ENCODE measurements at regions not wholly inside any gene's neighbourhood (a gene's known extent, or its start where the extent isn't known, plus 50 kb on each side); places are given as distances from the start of the nearest gene placed in this dataset.
A peak's percentile ranks its signal among the peaks of the same experiment; 100 is the strongest.

DNA sequence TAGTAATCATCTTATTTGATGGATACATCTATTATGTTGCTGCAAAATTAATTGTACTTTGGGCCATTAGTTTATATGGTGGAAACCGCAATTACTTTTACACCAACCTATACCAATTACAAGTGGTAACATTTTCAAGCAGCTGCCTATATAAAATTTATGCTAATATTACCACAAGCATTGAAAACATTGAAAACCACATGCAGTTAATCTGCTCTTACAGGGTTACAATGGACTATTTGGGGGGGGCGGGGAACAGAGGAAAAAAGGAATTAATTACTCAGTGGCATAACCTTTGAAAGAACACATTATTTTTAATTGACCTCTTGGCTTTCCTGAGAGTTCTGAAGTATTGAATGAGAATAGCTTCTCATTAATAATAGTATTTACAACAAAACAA, 1793.2 kb downstream of the NCAM2 start:
- TF ChIP-seq, protein P1, sequence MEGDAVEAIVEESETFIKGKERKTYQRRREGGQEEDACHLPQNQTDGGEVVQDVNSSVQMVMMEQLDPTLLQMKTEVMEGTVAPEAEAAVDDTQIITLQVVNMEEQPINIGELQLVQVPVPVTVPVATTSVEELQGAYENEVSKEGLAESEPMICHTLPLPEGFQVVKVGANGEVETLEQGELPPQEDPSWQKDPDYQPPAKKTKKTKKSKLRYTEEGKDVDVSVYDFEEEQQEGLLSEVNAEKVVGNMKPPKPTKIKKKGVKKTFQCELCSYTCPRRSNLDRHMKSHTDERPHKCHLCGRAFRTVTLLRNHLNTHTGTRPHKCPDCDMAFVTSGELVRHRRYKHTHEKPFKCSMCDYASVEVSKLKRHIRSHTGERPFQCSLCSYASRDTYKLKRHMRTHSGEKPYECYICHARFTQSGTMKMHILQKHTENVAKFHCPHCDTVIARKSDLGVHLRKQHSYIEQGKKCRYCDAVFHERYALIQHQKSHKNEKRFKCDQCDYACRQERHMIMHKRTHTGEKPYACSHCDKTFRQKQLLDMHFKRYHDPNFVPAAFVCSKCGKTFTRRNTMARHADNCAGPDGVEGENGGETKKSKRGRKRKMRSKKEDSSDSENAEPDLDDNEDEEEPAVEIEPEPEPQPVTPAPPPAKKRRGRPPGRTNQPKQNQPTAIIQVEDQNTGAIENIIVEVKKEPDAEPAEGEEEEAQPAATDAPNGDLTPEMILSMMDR (IDR thresholded peaks at IDR 0.05; ENCODE audit: low read depth, low read length, missing control alignments), result no peak
- in situ Hi-C loops (cut with HindIII; ENCODE audit: low pct_ligation_motif_present, low sequenced_read_pairs), result no loop called here
- no peak for DNase-seq

DNA sequence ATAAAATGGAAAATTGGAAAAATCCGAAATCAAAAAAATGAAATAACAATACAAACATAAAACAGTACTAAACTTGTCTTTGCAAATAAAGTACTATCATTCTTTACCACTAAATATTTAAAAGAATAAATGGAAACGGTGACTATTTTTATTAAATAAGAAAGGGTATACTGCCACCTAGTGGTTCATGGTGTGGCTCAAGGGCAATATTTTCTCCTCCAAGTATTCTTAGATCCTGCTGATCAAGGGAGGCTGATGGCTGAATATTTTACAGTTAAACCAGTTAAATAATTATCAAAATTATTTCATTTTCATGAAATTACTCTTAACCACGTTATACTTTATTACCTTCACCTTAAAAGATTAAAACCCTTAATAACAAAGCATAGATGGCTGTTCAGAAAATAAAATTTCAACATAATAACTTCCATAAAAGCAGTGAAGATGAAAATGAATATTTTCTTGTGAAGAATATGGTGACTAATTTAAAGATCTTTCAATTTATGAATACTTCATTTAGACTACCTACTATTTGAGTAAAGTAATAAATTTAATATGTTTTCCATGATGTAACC, 1793.9 kb downstream of the NCAM2 start:
- peak; percentile 24 for DNase-seq
- Histone ChIP-seq H3K36me3 (replicated peaks) (no peaks in the 10 kb centered on the region), H3K27ac (no peak overlapping the region), H3K27me3 (replicated peaks) (no peaks in the 10 kb centered on the region), H3K4me3 (ENCODE audit: low read depth, low read length) (no peak overlapping the region)
- in situ Hi-C loops (cut with HindIII; ENCODE audit: low pct_ligation_motif_present, low sequenced_read_pairs), result no loop called here
- TF ChIP-seq, protein P1 (IDR thresholded peaks at IDR 0.05; ENCODE audit: low read depth, low read length, missing control alignments), result peak; percentile 61

More for the DNA sequence above, 1793.2 kb downstream of the NCAM2 start:
- Histone ChIP-seq H3K27me3 (replicated peaks) (no peaks in the 10 kb centered on the region), H3K4me3 (ENCODE audit: low read depth, low read length) (no peak overlapping the region), H3K27ac (no peak overlapping the region), H3K36me3 (replicated peaks) (no peaks in the 10 kb centered on the region)

DNA sequence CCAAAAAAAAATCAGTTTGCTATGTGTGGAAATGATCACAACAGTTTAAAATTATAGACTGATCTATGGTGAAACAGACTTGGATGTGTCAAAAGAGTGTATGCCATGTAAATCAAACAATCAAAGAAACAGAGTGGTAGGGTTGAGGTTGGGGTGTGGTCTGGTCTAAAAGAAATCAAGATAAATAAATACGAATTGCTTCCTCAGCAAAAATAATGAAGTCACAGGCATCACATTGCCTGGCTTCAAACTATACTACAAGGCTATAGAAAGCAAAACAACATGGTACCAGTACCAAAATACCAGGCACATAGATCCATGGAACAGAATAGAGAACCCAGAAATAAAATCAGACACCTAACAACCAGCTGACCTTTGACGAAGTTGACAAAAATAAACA, 1796.9 kb downstream of the NCAM2 start:
- no peak for DNase-seq
- no peak overlapping the region for H3K4me3 ChIP-seq (ENCODE audit: low read depth, low read length)
- no peaks in the 10 kb centered on the region for H3K36me3 ChIP-seq (replicated peaks)
- no peaks in the 10 kb centered on the region for H3K27me3 ChIP-seq (replicated peaks)
- TF ChIP-seq, protein P1 (IDR thresholded peaks at IDR 0.05; ENCODE audit: low read depth, low read length, missing control alignments), result no peak
- no peak overlapping the region for H3K27ac ChIP-seq
- in situ Hi-C loops (cut with HindIII; ENCODE audit: low pct_ligation_motif_present, low sequenced_read_pairs), result no loop called here

DNA sequence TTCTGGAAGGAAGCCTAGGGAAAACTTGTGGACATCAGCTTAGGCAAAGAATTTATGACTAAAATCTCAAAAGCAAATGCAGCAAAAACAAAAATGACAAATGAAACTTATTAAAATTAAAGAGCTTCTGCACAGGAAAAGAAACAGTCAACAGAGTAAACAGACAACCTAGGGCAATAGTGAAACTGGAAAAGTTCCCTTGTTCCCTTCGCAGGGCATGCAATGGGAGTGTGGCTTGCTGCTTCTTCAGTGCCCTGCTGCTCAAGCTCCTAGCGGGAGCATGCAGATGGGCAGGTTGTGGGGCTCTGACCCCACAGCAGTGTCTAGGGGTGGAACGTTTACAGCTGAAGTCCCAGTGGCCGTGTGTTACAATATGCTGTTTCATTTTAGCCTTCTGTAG, 1797.4 kb downstream of the NCAM2 start:
- TF ChIP-seq, protein P1 (IDR thresholded peaks at IDR 0.05; ENCODE audit: low read depth, low read length, missing control alignments), result no peak
- in situ Hi-C loops (cut with HindIII; ENCODE audit: low pct_ligation_motif_present, low sequenced_read_pairs), result no loop called here

DNA sequence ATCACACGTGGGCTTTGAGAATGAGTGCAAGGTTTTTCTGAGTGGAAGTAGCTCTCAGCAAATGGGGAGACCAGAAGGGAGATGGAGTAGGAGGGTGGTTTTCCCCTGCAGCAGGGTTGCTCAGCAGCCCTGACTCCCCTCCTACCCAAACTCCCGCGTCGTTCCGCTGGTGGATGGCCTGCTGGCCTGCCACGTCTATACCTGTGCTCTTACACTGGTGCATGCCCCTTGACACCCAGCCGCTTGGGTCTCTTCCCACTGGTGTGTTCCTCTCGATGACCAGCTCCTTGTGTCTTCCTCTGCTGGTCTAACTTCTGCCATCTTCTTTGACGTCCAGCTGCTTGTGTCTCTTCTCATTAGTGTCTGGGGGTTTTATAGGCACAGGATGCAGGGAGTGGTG, 1797.9 kb downstream of the NCAM2 start:
- no peaks in the 10 kb centered on the region for H3K27me3 ChIP-seq (replicated peaks)
- no peak overlapping the region for H3K27ac ChIP-seq
- in situ Hi-C loops (cut with HindIII; ENCODE audit: low pct_ligation_motif_present, low sequenced_read_pairs), result no loop called here
- TF ChIP-seq, protein P1 (IDR thresholded peaks at IDR 0.05; ENCODE audit: low read depth, low read length, missing control alignments), result no peak
- no peak for DNase-seq
- no peaks in the 10 kb centered on the region for H3K36me3 ChIP-seq (replicated peaks)
- no peak overlapping the region for H3K4me3 ChIP-seq (ENCODE audit: low read depth, low read length)

More for the DNA sequence above, 1797.4 kb downstream of the NCAM2 start:
- DNase-seq, result no peak
- Histone ChIP-seq H3K36me3 (replicated peaks) (no peaks in the 10 kb centered on the region), H3K4me3 (ENCODE audit: low read depth, low read length) (no peak overlapping the region), H3K27ac (no peak overlapping the region), H3K27me3 (replicated peaks) (no peaks in the 10 kb centered on the region)

DNA sequence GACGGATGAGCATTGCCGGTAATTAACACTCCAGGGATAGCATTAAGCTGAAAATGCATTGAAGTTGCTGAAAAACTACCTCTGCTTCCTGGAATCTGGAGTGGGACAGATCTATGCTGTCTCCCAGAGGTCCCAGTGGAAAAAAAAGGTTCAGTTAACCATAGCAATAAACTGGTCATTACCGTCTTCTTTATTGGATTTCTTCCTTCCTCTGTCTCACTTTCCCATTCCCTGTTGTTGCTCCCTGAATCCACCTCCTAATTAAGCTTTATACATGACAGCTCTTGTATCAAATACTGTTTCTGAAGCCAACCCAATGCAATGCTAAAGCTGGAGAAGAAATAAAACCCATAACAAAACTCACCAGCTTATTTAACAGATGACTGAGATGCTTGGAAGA, 1805.9 kb downstream of the NCAM2 start:
- Histone ChIP-seq H3K27ac (no peak overlapping the region), H3K4me3 (ENCODE audit: low read depth, low read length) (no peak overlapping the region), H3K36me3 (replicated peaks) (no peaks in the 10 kb centered on the region), H3K27me3 (replicated peaks) (no peaks in the 10 kb centered on the region)
- TF ChIP-seq, protein P1 (IDR thresholded peaks at IDR 0.05; ENCODE audit: low read depth, low read length, missing control alignments), result no peak
- DNase-seq, result no peak
- in situ Hi-C loops (cut with HindIII; ENCODE audit: low pct_ligation_motif_present, low sequenced_read_pairs), result no loop called here
